H1 (cell line): ENCODE measurements at regions not wholly inside any gene's neighbourhood (a gene's known extent, or its start where the extent isn't known, plus 50 kb on each side); places are given as distances from the start of the nearest gene placed in this dataset.

Experiments
- CHD2 ChIP-seq: IDR thresholded peaks from 2 replicates; pipeline ENCODE4 v1.6.1; 2012; ENCODE audit warnings: low read length, improper control_type of control experiment
- EP300 ChIP-seq, 2 experiments: IDR thresholded peaks; 1 replicate in 1 of 2; 2 replicates in 1 of 2; pipeline ENCODE4 v1.6.1; 2011 to 2012; ENCODE audit warnings: low read depth in 2 of 2, low read length in 2 of 2, mild to moderate bottlenecking in 2 of 2, borderline replicate concordance in 1 of 2, inconsistent platforms in 1 of 2, moderate library complexity in 1 of 2
- EZH2 ChIP-seq: fragments of 200-600 bp; sonication (generic); IDR thresholded peaks from 2 replicates; pipeline ENCODE4 v1.7.1; 2012; ENCODE audit warnings: low read depth, mild to moderate bottlenecking, moderate library complexity, low read length, inconsistent platforms; ENCODE audit not compliant: severe bottlenecking
- HDAC2 ChIP-seq, 2 experiments: fragments of 300-600 bp in 1 of 2; sonication (generic) in 1 of 2; IDR thresholded peaks; 2 replicates each; pipeline ENCODE4 v1.6.1; 2011 to 2012; ENCODE audit warnings: low read depth in 2 of 2, low read length in 2 of 2, mild to moderate bottlenecking in 2 of 2, moderate library complexity in 2 of 2, borderline replicate concordance in 1 of 2, inconsistent platforms in 1 of 2
- MAFK ChIP-seq: IDR thresholded peaks from 2 replicates; pipeline ENCODE4 v1.6.1; 2012; ENCODE audit warnings: low read depth, mild to moderate bottlenecking, improper control_type of control experiment, low read length
- POLR2A ChIP-seq, 2 experiments: IDR thresholded peaks; 1 replicate in 1 of 2; 2 replicates in 1 of 2; pipeline ENCODE4 v1.6.1; 2011; ENCODE audit warnings: low read depth in 2 of 2, low read length in 2 of 2, mild to moderate bottlenecking in 2 of 2; ENCODE audit errors: control extremely low read depth in 1 of 2
- POLR2AphosphoS5 ChIP-seq: IDR thresholded peaks from 2 replicates; pipeline ENCODE4 v1.6.1; 2011; ENCODE audit warnings: low read depth, low read length
- RFX5 ChIP-seq: IDR thresholded peaks from 2 replicates; pipeline ENCODE4 v1.6.1; 2011; ENCODE audit warnings: low read depth, low read length, improper control_type of control experiment, borderline replicate concordance
- SP4 ChIP-seq: IDR thresholded peaks from 2 replicates; pipeline ENCODE4 v1.6.1; 2012; ENCODE audit warnings: low read length, inconsistent platforms
- TBP ChIP-seq: IDR thresholded peaks from 2 replicates; pipeline ENCODE4 v1.6.1; 2011; ENCODE audit warnings: low read depth, low read length, improper control_type of control experiment
- YY1 ChIP-seq: IDR thresholded peaks from 2 replicates; pipeline ENCODE4 v1.6.1; 2011; ENCODE audit warnings: low read depth, mild to moderate bottlenecking, low read length
- TF ChIP-seq, protein P1 (sequence below), 3 experiments: IDR thresholded peaks; 1 replicate in 2 of 3; 2 replicates in 1 of 3; pipeline versions ENCODE4 v1.5.1 to v1.6.1; 2011; ENCODE audit warnings: low read length in 3 of 3, mild to moderate bottlenecking in 3 of 3, inconsistent platforms in 2 of 3, low read depth in 1 of 3, moderate library complexity in 1 of 3; ENCODE audit not compliant: insufficient read depth in 1 of 3; ENCODE audit errors: control extremely low read depth in 1 of 3
- TF ChIP-seq, protein P2 (sequence below): IDR thresholded peaks from 2 replicates; pipeline ENCODE4 v1.6.1; 2011; ENCODE audit warnings: low read depth, mild to moderate bottlenecking, low read length; ENCODE audit not compliant: insufficient read depth
- TF ChIP-seq, protein P3 (sequence below): IDR thresholded peaks from 2 replicates; pipeline ENCODE4 v1.6.1; 2012; ENCODE audit warnings: inconsistent platforms

DNA sequence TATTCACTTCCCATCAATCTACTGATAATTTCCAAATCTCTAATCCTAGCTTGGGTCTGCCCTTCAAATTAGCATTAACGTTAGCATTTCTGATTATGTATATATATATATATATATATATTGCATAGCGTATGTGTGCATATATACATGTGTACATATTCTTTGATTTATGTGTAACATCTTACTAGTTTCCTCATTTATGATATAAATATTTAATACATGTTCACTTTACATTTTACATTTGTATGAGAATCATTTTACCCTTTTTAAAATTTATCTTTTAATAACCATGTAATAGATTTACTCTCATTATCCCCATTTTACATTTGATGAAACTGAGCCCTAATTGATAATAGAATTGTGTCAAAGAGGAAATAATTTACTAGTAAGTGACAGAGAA lies 164.7 kb downstream of the ZNF648 start:
- TF ChIP-seq, protein P1, sequence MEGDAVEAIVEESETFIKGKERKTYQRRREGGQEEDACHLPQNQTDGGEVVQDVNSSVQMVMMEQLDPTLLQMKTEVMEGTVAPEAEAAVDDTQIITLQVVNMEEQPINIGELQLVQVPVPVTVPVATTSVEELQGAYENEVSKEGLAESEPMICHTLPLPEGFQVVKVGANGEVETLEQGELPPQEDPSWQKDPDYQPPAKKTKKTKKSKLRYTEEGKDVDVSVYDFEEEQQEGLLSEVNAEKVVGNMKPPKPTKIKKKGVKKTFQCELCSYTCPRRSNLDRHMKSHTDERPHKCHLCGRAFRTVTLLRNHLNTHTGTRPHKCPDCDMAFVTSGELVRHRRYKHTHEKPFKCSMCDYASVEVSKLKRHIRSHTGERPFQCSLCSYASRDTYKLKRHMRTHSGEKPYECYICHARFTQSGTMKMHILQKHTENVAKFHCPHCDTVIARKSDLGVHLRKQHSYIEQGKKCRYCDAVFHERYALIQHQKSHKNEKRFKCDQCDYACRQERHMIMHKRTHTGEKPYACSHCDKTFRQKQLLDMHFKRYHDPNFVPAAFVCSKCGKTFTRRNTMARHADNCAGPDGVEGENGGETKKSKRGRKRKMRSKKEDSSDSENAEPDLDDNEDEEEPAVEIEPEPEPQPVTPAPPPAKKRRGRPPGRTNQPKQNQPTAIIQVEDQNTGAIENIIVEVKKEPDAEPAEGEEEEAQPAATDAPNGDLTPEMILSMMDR (IDR thresholded peaks at IDR 0.05; ENCODE audit: control extremely low read depth in 1 of 3, insufficient read depth in 1 of 3, low read depth in 1 of 3, low read length in 3 of 3), result no peak
- TF ChIP-seq, protein P2, sequence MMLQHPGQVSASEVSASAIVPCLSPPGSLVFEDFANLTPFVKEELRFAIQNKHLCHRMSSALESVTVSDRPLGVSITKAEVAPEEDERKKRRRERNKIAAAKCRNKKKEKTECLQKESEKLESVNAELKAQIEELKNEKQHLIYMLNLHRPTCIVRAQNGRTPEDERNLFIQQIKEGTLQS, result no peak
- TF ChIP-seq RFX5 (no peak), EZH2 (no peak), MAFK (no peak), YY1 (no peak), EP300 (IDR thresholded peaks at IDR 0.05; ENCODE audit: borderline replicate concordance in 1 of 2, low read depth in 2 of 2, low read length in 2 of 2) (no peak), HDAC2 (IDR thresholded peaks at IDR 0.05; ENCODE audit: borderline replicate concordance in 1 of 2, low read depth in 2 of 2, low read length in 2 of 2) (no peak), POLR2AphosphoS5 (no peak), POLR2A (IDR thresholded peaks at IDR 0.05; ENCODE audit: control extremely low read depth in 1 of 2, low read depth in 2 of 2, low read length in 2 of 2) (no peak), TBP (no peak), SP4 (no peak), CHD2 (no peak)
- TF ChIP-seq, protein P3, sequence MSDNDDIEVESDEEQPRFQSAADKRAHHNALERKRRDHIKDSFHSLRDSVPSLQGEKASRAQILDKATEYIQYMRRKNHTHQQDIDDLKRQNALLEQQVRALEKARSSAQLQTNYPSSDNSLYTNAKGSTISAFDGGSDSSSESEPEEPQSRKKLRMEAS, result no peak
